H9 (cell line): ENCODE measurements at regions not wholly inside any gene's neighbourhood (a gene's known extent, or its start where the extent isn't known, plus 50 kb on each side); places are given as distances from the start of the nearest gene placed in this dataset.

Experiments used
- DNase-seq: peaks from one replicate; pipeline ENCODE4 v3.0.0-alpha.2; 2017
- H2AFZ ChIP-seq: one replicate; pipeline ENCODE4 v1.6.1; 2013; ENCODE audit warnings: mild to moderate bottlenecking, low read length, control low read depth, moderate library complexity
- H2AK5ac ChIP-seq: 2 replicates; pipeline ENCODE4 v1.6.1; 2013; ENCODE audit warnings: low read length, control low read depth, mixed read lengths; ENCODE audit not compliant: insufficient read length
- H2BK120ac ChIP-seq: one replicate; pipeline ENCODE4 v1.6.1; 2013; ENCODE audit warnings: low read depth, mild to moderate bottlenecking, low read length, control low read depth, inconsistent platforms; ENCODE audit not compliant: poor library complexity, severe bottlenecking
- H2BK12ac ChIP-seq: 2 replicates; pipeline ENCODE4 v1.6.1; 2013; ENCODE audit warnings: low read length, control low read depth, mixed read lengths, low read depth; ENCODE audit not compliant: insufficient read length
- H2BK15ac ChIP-seq: 2 replicates; pipeline ENCODE4 v1.6.1; 2013; ENCODE audit warnings: low read depth, low read length, control low read depth
- H2BK20ac ChIP-seq: one replicate; pipeline ENCODE4 v1.6.1; 2013; ENCODE audit warnings: low read depth, mild to moderate bottlenecking, low read length, control low read depth, inconsistent platforms; ENCODE audit not compliant: poor library complexity, severe bottlenecking
- H2BK5ac ChIP-seq: 2 replicates; pipeline ENCODE4 v1.6.1; 2013; ENCODE audit warnings: low read length, control low read depth, mixed read lengths; ENCODE audit not compliant: insufficient read length
- H3K14ac ChIP-seq: 2 replicates; pipeline ENCODE4 v1.6.1; 2013; ENCODE audit warnings: low read length, control low read depth; ENCODE audit not compliant: insufficient read depth
- H3K18ac ChIP-seq: 2 replicates; pipeline ENCODE4 v1.6.1; 2013; ENCODE audit warnings: low read depth, mild to moderate bottlenecking, mixed read lengths, low read length, control low read depth; ENCODE audit not compliant: insufficient read length
- H3K23ac ChIP-seq: 2 replicates; pipeline ENCODE4 v1.6.1; 2013; ENCODE audit warnings: low read length, control low read depth, mixed read lengths, low read depth; ENCODE audit not compliant: insufficient read length
- H3K23me2 ChIP-seq: 2 replicates; pipeline ENCODE4 v1.6.1; 2013; ENCODE audit warnings: low read depth, mild to moderate bottlenecking, mixed read lengths, low read length, control low read depth; ENCODE audit not compliant: insufficient read length, poor library complexity, severe bottlenecking
- H3K27ac ChIP-seq: 2 replicates; pipeline ENCODE4 v1.5.1; 2013; ENCODE audit warnings: low read length, control low read depth, mixed read lengths, low read depth; ENCODE audit not compliant: insufficient read length
- H3K27me3 ChIP-seq: 2 replicates; pipeline ENCODE4 v1.6.1; 2013; ENCODE audit warnings: low read length, control low read depth, inconsistent platforms; ENCODE audit not compliant: insufficient read depth
- H3K4ac ChIP-seq: 2 replicates; pipeline ENCODE4 v1.6.1; 2013; ENCODE audit warnings: low read depth, mild to moderate bottlenecking, control low read depth, inconsistent platforms, low read length, moderate library complexity
- H3K4me1 ChIP-seq: 2 replicates; pipeline ENCODE4 v1.6.1; 2013; ENCODE audit warnings: low read length, control low read depth, inconsistent platforms; ENCODE audit not compliant: insufficient read depth
- H3K4me2 ChIP-seq: 2 replicates; pipeline ENCODE4 v1.6.1; 2013; ENCODE audit warnings: low read length, control low read depth, mixed read lengths; ENCODE audit not compliant: insufficient read length, insufficient read depth
- H3K56ac ChIP-seq: 2 replicates; pipeline ENCODE4 v1.6.1; 2013; ENCODE audit warnings: low read depth, mild to moderate bottlenecking, mixed read lengths, low read length, control low read depth; ENCODE audit not compliant: insufficient read length
- H3K79me1 ChIP-seq: 2 replicates; pipeline ENCODE4 v1.6.1; 2013; ENCODE audit warnings: low read depth, mild to moderate bottlenecking, moderate library complexity, low read length, control low read depth, inconsistent platforms; ENCODE audit not compliant: insufficient read depth, poor library complexity, severe bottlenecking
- H3K79me2 ChIP-seq: 2 replicates; pipeline ENCODE4 v1.6.1; 2013; ENCODE audit warnings: low read length, control low read depth, inconsistent platforms; ENCODE audit not compliant: insufficient read depth
- H3K9ac ChIP-seq: 2 replicates; pipeline ENCODE4 v1.6.1; 2013; ENCODE audit warnings: low read length, control low read depth, mixed read lengths; ENCODE audit not compliant: insufficient read length; ENCODE audit errors: extremely low read depth
- H3K9me3 ChIP-seq: one replicate; pipeline ENCODE4 v1.6.1; 2013; ENCODE audit warnings: low read depth, low read length, inconsistent platforms; ENCODE audit not compliant: control insufficient read depth
- H3T11ph ChIP-seq: one replicate; pipeline ENCODE4 v1.6.1; 2013; ENCODE audit warnings: mild to moderate bottlenecking, low read length, control low read depth, inconsistent platforms
- H4K20me1 ChIP-seq: one replicate; pipeline ENCODE4 v1.6.1; 2013; ENCODE audit not compliant: control insufficient read depth, insufficient read length, insufficient read depth
- H4K5ac ChIP-seq: 2 replicates; pipeline ENCODE4 v1.6.1; 2013; ENCODE audit warnings: low read depth, mild to moderate bottlenecking, mixed read lengths, low read length, control low read depth; ENCODE audit not compliant: insufficient read length
- H4K8ac ChIP-seq: replicated peaks from 2 replicates; pipeline ENCODE4 v1.6.1; 2013; ENCODE audit warnings: low read length, control low read depth, mixed read lengths, low read depth; ENCODE audit not compliant: insufficient read length
- H4K91ac ChIP-seq: 2 replicates; pipeline ENCODE4 v1.6.1; 2013; ENCODE audit warnings: low read depth, mild to moderate bottlenecking, moderate library complexity, mixed read lengths, low read length, control low read depth; ENCODE audit not compliant: insufficient read length
- H3K27ac Mint-ChIP-seq, 3 experiments: 2 replicates in 2 of 3; 3 replicates in 1 of 3; pipeline ENCODE4 v1.8.0; 2020 to 2021; ENCODE audit warnings: mixed read lengths in 3 of 3, mild to moderate bottlenecking in 1 of 3, moderate library complexity in 1 of 3
- H3K27me3 Mint-ChIP-seq: 2 replicates; pipeline ENCODE4 v1.8.0; 2021; ENCODE audit warnings: low read depth, mild to moderate bottlenecking, moderate library complexity, mixed read lengths
- H3K36me3 Mint-ChIP-seq, 3 experiments: 2 replicates in 2 of 3; 3 replicates in 1 of 3; pipeline ENCODE4 v1.8.0; 2020 to 2021; ENCODE audit warnings: low read depth in 3 of 3, mixed read lengths in 3 of 3; ENCODE audit not compliant: insufficient read depth in 1 of 3
- H3K4me1 Mint-ChIP-seq, 2 experiments: 2 replicates each; pipeline ENCODE4 v1.8.0; 2020; ENCODE audit warnings: mixed read lengths in 2 of 2
- H3K4me3 Mint-ChIP-seq, 2 experiments: 2 replicates in 1 of 2; 3 replicates in 1 of 2; pipeline ENCODE4 v1.8.0; 2020 to 2021; ENCODE audit warnings: mild to moderate bottlenecking in 2 of 2, mixed read lengths in 2 of 2, moderate library complexity in 1 of 2
- H3K9me3 Mint-ChIP-seq, 2 experiments: 2 replicates in 1 of 2; 3 replicates in 1 of 2; pipeline ENCODE4 v1.8.0; 2020; ENCODE audit warnings: mild to moderate bottlenecking in 2 of 2, mixed read lengths in 2 of 2, moderate library complexity in 1 of 2
- WGBS: extraction: QIAGEN DNeasy Blood & Tissue Kit; methylation state at CpG from one replicate; pipeline ENCODE4 v1.1.7; 2013; ENCODE audit warnings: missing lambda C conversion rate, low lambda C conversion rate, mixed read lengths; ENCODE audit not compliant: insufficient read length; ENCODE audit errors: extremely low coverage; 5-methylcytosine and 5-hydroxymethylcytosine counted together
- TF ChIP-seq, protein P1 (sequence below): fragments of 200-600 bp; sonication (generic); conservative IDR thresholded peaks from 3 replicates; pipeline ENCODE4 v1.8.0; 2021; ENCODE audit warnings: antibody characterized with exemption, mild to moderate bottlenecking

DNA sequence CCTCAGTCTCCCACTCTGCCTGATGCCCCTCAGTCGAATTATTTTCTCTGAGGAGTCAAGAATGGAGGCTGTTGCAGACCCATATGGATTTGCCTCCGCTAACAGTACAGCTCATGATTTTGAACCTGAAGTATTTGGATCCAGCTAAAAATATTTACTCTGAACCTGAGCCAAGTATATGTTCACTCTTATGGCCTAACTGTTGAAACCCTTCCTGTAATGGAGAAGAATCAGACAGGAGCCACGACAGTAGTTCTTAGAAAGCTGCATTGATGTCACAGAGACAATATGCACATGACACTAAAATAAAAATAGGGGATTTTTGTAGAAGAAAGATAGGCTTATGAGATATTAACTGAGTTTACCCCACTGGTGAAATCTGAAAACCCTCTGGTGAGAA is 1128.3 kb upstream of the FLRT2 start:
- peaks cover 9 to 13% (median 10%) of the 10 kb centered on the region in 3 experiments; a peak in 6 of 7 replicates for H3K36me3 Mint-ChIP-seq
- no peak overlapping the region for H3K27ac ChIP-seq

More for the DNA sequence above, 1128.3 kb upstream of the FLRT2 start:
- TF ChIP-seq, protein P1, sequence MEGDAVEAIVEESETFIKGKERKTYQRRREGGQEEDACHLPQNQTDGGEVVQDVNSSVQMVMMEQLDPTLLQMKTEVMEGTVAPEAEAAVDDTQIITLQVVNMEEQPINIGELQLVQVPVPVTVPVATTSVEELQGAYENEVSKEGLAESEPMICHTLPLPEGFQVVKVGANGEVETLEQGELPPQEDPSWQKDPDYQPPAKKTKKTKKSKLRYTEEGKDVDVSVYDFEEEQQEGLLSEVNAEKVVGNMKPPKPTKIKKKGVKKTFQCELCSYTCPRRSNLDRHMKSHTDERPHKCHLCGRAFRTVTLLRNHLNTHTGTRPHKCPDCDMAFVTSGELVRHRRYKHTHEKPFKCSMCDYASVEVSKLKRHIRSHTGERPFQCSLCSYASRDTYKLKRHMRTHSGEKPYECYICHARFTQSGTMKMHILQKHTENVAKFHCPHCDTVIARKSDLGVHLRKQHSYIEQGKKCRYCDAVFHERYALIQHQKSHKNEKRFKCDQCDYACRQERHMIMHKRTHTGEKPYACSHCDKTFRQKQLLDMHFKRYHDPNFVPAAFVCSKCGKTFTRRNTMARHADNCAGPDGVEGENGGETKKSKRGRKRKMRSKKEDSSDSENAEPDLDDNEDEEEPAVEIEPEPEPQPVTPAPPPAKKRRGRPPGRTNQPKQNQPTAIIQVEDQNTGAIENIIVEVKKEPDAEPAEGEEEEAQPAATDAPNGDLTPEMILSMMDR, result no peak
- Histone ChIP-seq H3K9me3 (no peaks in the 10 kb centered on the region), H2BK12ac (no peak overlapping the region), H2AFZ (no peak overlapping the region), H3K56ac (no peak overlapping the region), H3K27me3 (no peaks in the 10 kb centered on the region), H2BK20ac (no peak overlapping the region), H3K4me1 (peaks cover 2% of the 10 kb centered on the region; the same call in 1 of the 2 replicates), H4K5ac (no peak overlapping the region), H3K23ac (no peak overlapping the region), H3K23me2 (no peaks in the 10 kb centered on the region), H2AK5ac (no peak overlapping the region), H3K14ac (no peak overlapping the region), H4K91ac (no peak overlapping the region), H4K20me1 (no peaks in the 10 kb centered on the region), H3K4ac (no peak overlapping the region), H2BK120ac (no peak overlapping the region), H3K4me2 (no peak overlapping the region), H4K8ac (no peak overlapping the region), H3K79me2 (no peaks in the 10 kb centered on the region), H2BK15ac (no peak overlapping the region), H2BK5ac (no peak overlapping the region), H3K18ac (no peak overlapping the region), H3T11ph (no peak overlapping the region), H3K79me1 (no peaks in the 10 kb centered on the region), H3K9ac (no peak overlapping the region)
- peaks cover 21 to 23% of the 10 kb centered on the region in 2 experiments for H3K4me1 Mint-ChIP-seq
- H3K4me3 Mint-ChIP-seq, result no peak overlapping the region
- DNase-seq, result no peak
- peaks cover 10 to 15% of the 10 kb centered on the region in 2 experiments; a peak in 4 of 5 replicates for H3K9me3 Mint-ChIP-seq
- no peak overlapping the region for H3K27ac Mint-ChIP-seq
- H3K27me3 Mint-ChIP-seq, result no peaks in the 10 kb centered on the region
- WGBS, result no CpG with 5 or more reads among the region's 3 CpGs
